HEK293 (cell line): ENCODE measurements at regions not wholly inside any gene's neighbourhood (a gene's known extent, or its start where the extent isn't known, plus 50 kb on each side); places are given as distances from the start of the nearest gene placed in this dataset.
A peak's percentile ranks its signal among the peaks of the same experiment; 100 is the strongest.

Experiments
- CTCF ChIA-PET: fragments of 350-600 bp; formaldehyde crosslinking; extraction: SDS; loops from one replicate; lab custom pipeline; 2021; ENCODE audit warnings: antibody characterized with exemption; lab: Yijun Ruan, JAX
- POLR2A ChIA-PET: fragments of 300-600 bp; formaldehyde crosslinking; extraction: SDS; loops from one replicate; lab custom pipeline; 2020; ENCODE audit warnings: antibody characterized with exemption, inconsistent platforms; lab: Yijun Ruan, JAX
- H3K27ac ChIP-seq: fragments of 200-500 bp; sonication (Bioruptor generic); 2 replicates; pipeline ENCODE4 v1.5.1; 2014; ENCODE audit warnings: low read depth, low read length, control low read depth, inconsistent platforms; ENCODE audit errors: extremely low read depth
- H3K36me3 ChIP-seq, 2 experiments: fragments of 200-500 bp in 1 of 2; sonication (Bioruptor generic) in 1 of 2; 1 replicate in 1 of 2; 2 replicates in 1 of 2; pipeline ENCODE4 v1.5.1; 2014 to 2017; ENCODE audit warnings: inconsistent platforms in 2 of 2, low read length in 2 of 2; ENCODE audit not compliant: control insufficient read depth in 2 of 2, insufficient read depth in 1 of 2
- H3K4me1 ChIP-seq: fragments of 200-500 bp; sonication (Bioruptor generic); 2 replicates; pipeline ENCODE4 v1.5.1; 2014; ENCODE audit warnings: mild to moderate bottlenecking, low read length, inconsistent platforms; ENCODE audit not compliant: control insufficient read depth, insufficient read depth
- H3K4me3 ChIP-seq: 2 replicates; pipeline ENCODE4 v1.5.1; 2011; ENCODE audit warnings: low read depth, mild to moderate bottlenecking, control low read depth, low read length, moderate library complexity
- H3K9me3 ChIP-seq: fragments of 200-500 bp; sonication (Bioruptor generic); 2 replicates; pipeline ENCODE4 v1.5.1; 2014; ENCODE audit warnings: low read depth, low read length, inconsistent platforms; ENCODE audit not compliant: control insufficient read depth, insufficient read depth
- BCL11A ChIP-seq: fragments of 450-650 bp; formaldehyde crosslinking; IDR thresholded peaks from 2 replicates; pipeline ENCODE4 v1.5.1; 2016; ENCODE audit warnings: low read depth, missing biosample characterization, missing genetic modification characterization
- EGR2 ChIP-seq: fragments of 450-650 bp; formaldehyde crosslinking; IDR thresholded peaks from 2 replicates; pipeline ENCODE4 v1.5.1; 2016; ENCODE audit warnings: low read depth, missing biosample characterization, missing genetic modification characterization
- SETDB1 ChIP-seq: IDR thresholded peaks from one replicate; pipeline ENCODE4 v1.6.1; 2017; ENCODE audit warnings: mild to moderate bottlenecking, low read length, moderate library complexity, mixed read lengths; ENCODE audit not compliant: insufficient read length
- ZFHX2 ChIP-seq: fragments of 450-650 bp; formaldehyde crosslinking; conservative IDR thresholded peaks from 2 replicates; pipeline ENCODE4 v1.5.1; 2016; ENCODE audit warnings: missing biosample characterization, missing genetic modification characterization
- ZNF10 ChIP-seq: fragments of 450-650 bp; formaldehyde crosslinking; IDR thresholded peaks from 2 replicates; pipeline ENCODE4 v1.5.1; 2017; ENCODE audit warnings: missing biosample characterization, missing genetic modification characterization
- ZNF341 ChIP-seq: fragments of 450-650 bp; formaldehyde crosslinking; IDR thresholded peaks from 2 replicates; pipeline ENCODE4; 2016; ENCODE audit warnings: low read depth, missing biosample characterization, missing genetic modification characterization
- ZNF404 ChIP-seq: fragments of 450-650 bp; formaldehyde crosslinking; IDR thresholded peaks from 2 replicates; pipeline ENCODE4 v1.5.1; 2017; ENCODE audit warnings: missing biosample characterization, missing genetic modification characterization
- ZNF510 ChIP-seq: fragments of 450-650 bp; formaldehyde crosslinking; IDR thresholded peaks from 2 replicates; pipeline ENCODE4 v1.5.1; 2018; ENCODE audit warnings: mild to moderate bottlenecking, missing genetic modification characterization, missing biosample characterization; ENCODE audit not compliant: insufficient replicate concordance
- ZNF529 ChIP-seq: fragments of 450-650 bp; formaldehyde crosslinking; IDR thresholded peaks from 2 replicates; pipeline ENCODE4 v1.5.1; 2017; ENCODE audit warnings: missing genetic modification characterization, missing biosample characterization; ENCODE audit not compliant: insufficient replicate concordance
- ZNF585B ChIP-seq: fragments of 450-650 bp; formaldehyde crosslinking; IDR thresholded peaks from 2 replicates; pipeline ENCODE4 v1.5.1; 2016; ENCODE audit warnings: missing biosample characterization, missing genetic modification characterization
- ZNF768 ChIP-seq: fragments of 450-650 bp; formaldehyde crosslinking; IDR thresholded peaks from 2 replicates; pipeline ENCODE4 v1.5.1; 2018; ENCODE audit warnings: missing biosample characterization, mild to moderate bottlenecking, missing genetic modification characterization
- TF ChIP-seq, protein P1 (sequence below): fragments of 450-650 bp; formaldehyde crosslinking; IDR thresholded peaks from 2 replicates; pipeline ENCODE4 v1.5.1; 2016; ENCODE audit warnings: missing biosample characterization, missing genetic modification characterization
- TF ChIP-seq, protein P2 (sequence below): sonication (generic); formaldehyde crosslinking; IDR thresholded peaks from 2 replicates; pipeline ENCODE4 v1.8.1; 2022; ENCODE audit warnings: mild to moderate bottlenecking, moderate library complexity, missing genetic modification reagents

DNA sequence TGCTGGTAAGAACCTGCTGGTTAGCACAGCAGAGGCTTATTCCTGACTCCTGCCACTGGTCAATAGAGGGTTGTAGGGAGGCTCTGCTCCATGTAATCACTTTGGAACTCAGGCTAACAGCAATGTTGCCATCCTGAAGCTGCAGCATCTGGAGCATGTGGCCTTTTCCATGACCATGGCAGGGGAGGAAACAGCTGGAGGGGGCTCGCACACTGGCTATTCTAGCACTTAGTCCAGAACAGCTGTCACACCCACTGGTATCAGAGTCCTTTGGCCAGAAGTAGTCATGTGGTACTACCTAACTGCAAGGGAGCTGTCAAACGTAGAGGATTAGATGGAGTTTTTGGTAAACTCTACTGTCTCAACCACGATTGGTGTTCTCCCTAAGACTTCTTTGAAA lies 450.0 kb downstream of the RPS24 start:
- Histone ChIP-seq H3K9me3 (no peaks in the 10 kb centered on the region), H3K36me3 (no peaks in the 10 kb centered on the region), H3K4me3 (no peak overlapping the region), H3K4me1 (no peaks in the 10 kb centered on the region), H3K27ac (no peak overlapping the region)
- TF ChIP-seq, protein P1, sequence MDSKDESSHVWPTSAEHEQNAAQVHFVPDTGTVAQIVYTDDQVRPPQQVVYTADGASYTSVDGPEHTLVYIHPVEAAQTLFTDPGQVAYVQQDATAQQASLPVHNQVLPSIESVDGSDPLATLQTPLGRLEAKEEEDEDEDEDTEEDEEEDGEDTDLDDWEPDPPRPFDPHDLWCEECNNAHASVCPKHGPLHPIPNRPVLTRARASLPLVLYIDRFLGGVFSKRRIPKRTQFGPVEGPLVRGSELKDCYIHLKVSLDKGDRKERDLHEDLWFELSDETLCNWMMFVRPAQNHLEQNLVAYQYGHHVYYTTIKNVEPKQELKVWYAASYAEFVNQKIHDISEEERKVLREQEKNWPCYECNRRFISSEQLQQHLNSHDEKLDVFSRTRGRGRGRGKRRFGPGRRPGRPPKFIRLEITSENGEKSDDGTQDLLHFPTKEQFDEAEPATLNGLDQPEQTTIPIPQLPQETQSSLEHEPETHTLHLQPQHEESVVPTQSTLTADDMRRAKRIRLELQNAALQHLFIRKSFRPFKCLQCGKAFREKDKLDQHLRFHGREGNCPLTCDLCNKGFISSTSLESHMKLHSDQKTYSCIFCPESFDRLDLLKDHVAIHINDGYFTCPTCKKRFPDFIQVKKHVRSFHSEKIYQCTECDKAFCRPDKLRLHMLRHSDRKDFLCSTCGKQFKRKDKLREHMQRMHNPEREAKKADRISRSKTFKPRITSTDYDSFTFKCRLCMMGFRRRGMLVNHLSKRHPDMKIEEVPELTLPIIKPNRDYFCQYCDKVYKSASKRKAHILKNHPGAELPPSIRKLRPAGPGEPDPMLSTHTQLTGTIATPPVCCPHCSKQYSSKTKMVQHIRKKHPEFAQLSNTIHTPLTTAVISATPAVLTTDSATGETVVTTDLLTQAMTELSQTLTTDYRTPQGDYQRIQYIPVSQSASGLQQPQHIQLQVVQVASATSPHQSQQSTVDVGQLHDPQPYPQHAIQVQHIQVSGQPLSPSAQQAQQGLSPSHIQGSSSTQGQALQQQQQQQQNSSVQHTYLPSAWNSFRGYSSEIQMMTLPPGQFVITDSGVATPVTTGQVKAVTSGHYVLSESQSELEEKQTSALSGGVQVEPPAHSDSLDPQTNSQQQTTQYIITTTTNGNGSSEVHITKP (tag by site-specific recombination): no peak
- TF ChIP-seq ZNF341 (tag by site-specific recombination): 0 out of 2 replicates have a peak, but pooled peaks have one; percentile 9
- ChIA-PET POLR2A (no interaction called here), CTCF (no interaction called here)

DNA sequence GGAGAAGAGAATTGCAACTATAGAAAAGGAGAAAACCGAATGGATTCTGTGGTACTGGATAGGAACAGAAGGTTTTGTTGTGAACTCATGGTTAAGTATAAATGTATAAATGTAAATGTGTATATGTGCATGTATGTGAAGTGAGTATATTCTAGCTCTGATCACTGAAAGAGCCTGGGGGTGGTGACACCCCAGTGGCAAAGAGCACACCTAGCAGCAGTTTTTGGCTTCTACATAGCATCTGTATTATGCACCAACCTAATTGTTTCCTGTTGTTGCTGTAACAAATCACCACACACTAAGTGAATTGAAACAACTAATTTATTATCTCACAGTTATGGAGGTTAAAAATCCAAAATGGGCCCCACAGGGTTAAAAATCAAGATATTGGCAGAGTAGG lies 455.4 kb downstream of the RPS24 start:
- TF ChIP-seq ZNF10 (tag by site-specific recombination): no peak
- TF ChIP-seq SETDB1: peak; percentile 53
- Histone ChIP-seq H3K27ac (no peak overlapping the region), H3K4me1 (no peaks in the 10 kb centered on the region), H3K4me3 (no peak overlapping the region), H3K9me3 (no peaks in the 10 kb centered on the region), H3K36me3 (no peaks in the 10 kb centered on the region)
- POLR2A ChIA-PET: no interaction called here
- CTCF ChIA-PET: no interaction called here

DNA sequence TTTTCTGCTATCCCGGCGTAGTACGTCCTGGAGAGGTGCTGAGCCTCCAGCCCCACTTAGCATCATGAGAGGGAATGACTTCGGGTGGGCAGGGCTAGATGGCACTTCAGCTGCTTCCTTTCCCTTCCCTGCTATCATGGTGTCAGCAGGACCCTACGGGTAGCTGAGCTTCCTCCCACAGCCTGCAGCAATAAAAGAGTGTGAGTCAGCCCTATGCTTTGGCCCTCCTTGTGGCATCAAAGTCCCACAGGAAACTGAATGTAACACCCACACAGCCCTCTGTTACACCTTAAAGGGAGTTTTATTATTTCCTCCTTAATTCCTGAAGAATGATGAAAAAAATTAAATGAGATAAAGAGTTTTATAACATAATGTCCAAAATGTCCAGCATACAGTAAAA lies 458.1 kb downstream of the RPS24 start:
- no peaks in the 10 kb centered on the region for H3K9me3 ChIP-seq
- CTCF ChIA-PET: no interaction called here
- TF ChIP-seq ZNF510 (no peak), ZNF768 (tag by site-specific recombination) (no peak), ZNF404 (tag by site-specific recombination) (no peak), ZFHX2 (tag by site-specific recombination) (peak; percentile 81), BCL11A (tag by site-specific recombination) (no peak), EGR2 (tag by site-specific recombination) (peak; percentile 82), ZNF585B (no peak), ZNF529 (tag by site-specific recombination) (no peak)
- TF ChIP-seq, protein P2, sequence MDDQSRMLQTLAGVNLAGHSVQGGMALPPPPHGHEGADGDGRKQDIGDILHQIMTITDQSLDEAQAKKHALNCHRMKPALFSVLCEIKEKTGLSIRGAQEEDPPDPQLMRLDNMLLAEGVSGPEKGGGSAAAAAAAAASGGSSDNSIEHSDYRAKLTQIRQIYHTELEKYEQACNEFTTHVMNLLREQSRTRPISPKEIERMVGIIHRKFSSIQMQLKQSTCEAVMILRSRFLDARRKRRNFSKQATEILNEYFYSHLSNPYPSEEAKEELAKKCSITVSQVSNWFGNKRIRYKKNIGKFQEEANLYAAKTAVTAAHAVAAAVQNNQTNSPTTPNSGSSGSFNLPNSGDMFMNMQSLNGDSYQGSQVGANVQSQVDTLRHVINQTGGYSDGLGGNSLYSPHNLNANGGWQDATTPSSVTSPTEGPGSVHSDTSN (CRISPR knock-in tag): no peak
- TF ChIP-seq, protein P1 (tag by site-specific recombination): no peak
- TF ChIP-seq, all 188 proteins: peak for 2
- Histone ChIP-seq H3K27ac (no peak overlapping the region), H3K36me3 (no peaks in the 10 kb centered on the region), H3K4me1 (no peaks in the 10 kb centered on the region), H3K4me3 (no peak overlapping the region)
- POLR2A ChIA-PET: no interaction called here
